Mucosa of stomach (tissue), 1 donor: ENCODE measurements at regions not wholly inside any gene's neighbourhood (a gene's known extent, or its start where the extent isn't known, plus 50 kb on each side); places are given as distances from the start of the nearest gene placed in this dataset.

Experiments used
- H3K27me3 ChIP-seq: one replicate; pipeline ENCODE4 v1.7.0; 2013; ENCODE audit warnings: mild to moderate bottlenecking, low read length; ENCODE audit not compliant: control insufficient read depth, insufficient read depth
- H3K36me3 ChIP-seq: one replicate; pipeline ENCODE4 v1.7.0; 2013; ENCODE audit warnings: low read length; ENCODE audit not compliant: control insufficient read depth, insufficient read depth
- H3K4me1 ChIP-seq: one replicate; pipeline ENCODE4 v1.7.0; 2013; ENCODE audit warnings: mild to moderate bottlenecking, low read length; ENCODE audit not compliant: control insufficient read depth, insufficient read depth
- H3K4me3 ChIP-seq: one replicate; pipeline ENCODE4 v1.7.0; 2013; ENCODE audit warnings: low read length
- H3K9ac ChIP-seq: one replicate; pipeline ENCODE4 v1.7.0; 2013; ENCODE audit warnings: mild to moderate bottlenecking, low read length, moderate library complexity
- H3K9me3 ChIP-seq: one replicate; pipeline ENCODE4 v1.7.0; 2013; ENCODE audit warnings: mild to moderate bottlenecking, low read length, moderate library complexity; ENCODE audit not compliant: control insufficient read depth
- donor health status: Pancreatic carcinoma.

- no peak overlapping the region for H3K4me3 ChIP-seq
- no peak overlapping the region for H3K9ac ChIP-seq
- H3K4me1 ChIP-seq, result no peaks in the 10 kb centered on the region
- H3K9me3 ChIP-seq, result no peaks in the 10 kb centered on the region
- no peaks in the 10 kb centered on the region for H3K27me3 ChIP-seq
- no peaks in the 10 kb centered on the region for H3K36me3 ChIP-seq
Measured at GRCh38 chr2:37825586-37825985, 99.5 kb upstream of the RMDN2 start.

GRCh38 chr2:37826611-37827010, 98.5 kb upstream of the RMDN2 start:
- H3K9ac ChIP-seq, result no peak overlapping the region
- H3K27me3 ChIP-seq, result no peaks in the 10 kb centered on the region
- H3K36me3 ChIP-seq, result no peaks in the 10 kb centered on the region
- H3K9me3 ChIP-seq, result no peaks in the 10 kb centered on the region
- H3K4me3 ChIP-seq, result no peak overlapping the region
- H3K4me1 ChIP-seq, result no peaks in the 10 kb centered on the region

GRCh38 chr2:37827455-37827854, 97.6 kb upstream of the RMDN2 start:
- Histone ChIP-seq H3K4me1 (no peaks in the 10 kb centered on the region), H3K36me3 (no peaks in the 10 kb centered on the region), H3K9me3 (no peaks in the 10 kb centered on the region), H3K9ac (no peak overlapping the region), H3K27me3 (no peaks in the 10 kb centered on the region), H3K4me3 (no peak overlapping the region)

DNA sequence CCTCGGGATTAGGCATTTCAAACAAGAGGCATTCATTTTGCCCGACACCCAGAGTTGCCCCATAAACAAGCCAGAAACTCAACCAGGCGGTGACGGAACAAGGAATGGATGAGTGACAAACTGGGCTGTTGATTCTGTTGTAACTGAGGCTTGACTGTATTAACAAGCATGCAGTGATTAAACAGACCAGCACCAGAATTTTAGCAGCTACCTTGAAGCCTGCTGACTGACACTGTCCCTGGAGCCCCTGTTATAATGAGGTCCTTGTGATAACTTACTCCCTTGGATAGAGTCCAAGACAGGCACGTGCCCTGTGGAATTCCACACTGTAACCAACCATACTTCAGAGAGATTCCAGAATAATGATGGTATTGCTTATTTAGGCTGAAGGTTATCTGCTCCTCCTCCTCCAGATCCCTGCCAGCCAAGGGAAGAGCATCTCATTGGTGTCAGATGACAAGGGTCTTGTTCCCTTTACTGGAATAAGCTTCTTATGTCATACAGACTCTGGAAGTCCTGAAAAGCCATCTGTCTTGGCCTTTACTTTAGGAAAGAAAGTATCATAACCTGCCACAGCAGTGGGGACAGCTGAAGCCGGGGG, 97.1 kb upstream of the RMDN2 start:
- H3K27me3 ChIP-seq, result no peaks in the 10 kb centered on the region
- H3K9ac ChIP-seq, result no peak overlapping the region
- no peaks in the 10 kb centered on the region for H3K4me1 ChIP-seq
- H3K4me3 ChIP-seq, result no peak overlapping the region
- no peaks in the 10 kb centered on the region for H3K36me3 ChIP-seq
- no peaks in the 10 kb centered on the region for H3K9me3 ChIP-seq

DNA sequence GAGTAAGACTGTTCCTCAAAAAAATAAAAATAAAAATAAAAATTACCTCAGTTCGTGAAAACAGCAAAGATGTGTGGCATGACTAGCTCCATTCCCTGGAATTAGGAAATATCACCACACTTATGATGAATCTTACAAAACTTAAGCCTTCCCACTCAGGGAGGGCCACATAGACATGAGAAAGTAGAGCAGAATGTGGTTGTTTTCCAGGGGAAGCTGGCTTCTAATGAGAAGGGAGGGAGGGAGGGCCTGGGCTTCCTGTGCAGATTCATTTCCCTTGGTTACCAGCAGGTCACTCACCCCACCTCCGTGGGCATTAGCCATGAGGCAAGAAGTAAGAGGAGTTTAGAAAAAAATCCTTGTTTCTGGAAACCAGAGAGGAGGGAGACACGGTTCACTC, 95.9 kb upstream of the RMDN2 start:
- no peaks in the 10 kb centered on the region for H3K27me3 ChIP-seq
- no peaks in the 10 kb centered on the region for H3K9me3 ChIP-seq
- no peak overlapping the region for H3K9ac ChIP-seq
- no peaks in the 10 kb centered on the region for H3K36me3 ChIP-seq
- no peaks in the 10 kb centered on the region for H3K4me1 ChIP-seq
- no peak overlapping the region for H3K4me3 ChIP-seq

DNA sequence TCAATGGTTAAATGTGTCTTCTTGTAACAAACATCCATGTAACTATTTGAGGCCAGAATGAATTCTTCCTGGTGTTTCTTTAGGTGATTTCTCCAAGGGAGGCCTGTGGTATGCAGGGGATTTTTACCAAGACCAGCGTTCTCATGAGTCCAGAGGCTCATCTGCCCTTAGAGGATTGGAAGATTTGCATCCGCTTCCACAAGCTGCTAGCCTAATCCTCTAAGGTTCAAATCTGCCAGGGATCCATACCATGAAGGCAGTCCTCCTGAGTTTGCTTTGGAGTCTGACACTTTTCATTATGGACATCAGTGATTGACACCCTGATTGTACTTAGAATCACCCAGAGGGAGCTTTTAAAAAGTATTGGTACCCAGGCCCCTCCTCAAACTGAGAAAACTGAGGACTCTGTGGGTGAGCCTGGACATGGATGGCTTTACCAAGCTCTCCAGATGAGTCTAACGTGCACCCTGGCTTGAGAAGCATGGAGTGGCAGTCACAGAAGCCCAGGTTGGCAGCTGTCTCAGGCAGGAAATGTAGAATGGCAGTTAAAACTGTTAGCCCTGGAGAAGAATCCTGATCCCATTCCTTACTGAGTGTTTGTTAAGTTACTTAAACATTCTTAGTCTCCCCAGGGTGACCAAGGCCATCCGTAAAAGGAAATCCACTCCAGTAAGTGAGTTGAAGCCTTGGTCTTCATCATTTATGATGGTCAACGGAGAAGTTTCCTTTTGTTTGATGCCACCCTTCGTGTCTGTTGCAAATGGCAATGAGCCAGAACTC, 95.3 kb upstream of the RMDN2 start:
- Histone ChIP-seq H3K9me3 (no peaks in the 10 kb centered on the region), H3K4me3 (no peak overlapping the region), H3K9ac (no peak overlapping the region), H3K36me3 (no peaks in the 10 kb centered on the region), H3K4me1 (no peaks in the 10 kb centered on the region), H3K27me3 (no peaks in the 10 kb centered on the region)

DNA sequence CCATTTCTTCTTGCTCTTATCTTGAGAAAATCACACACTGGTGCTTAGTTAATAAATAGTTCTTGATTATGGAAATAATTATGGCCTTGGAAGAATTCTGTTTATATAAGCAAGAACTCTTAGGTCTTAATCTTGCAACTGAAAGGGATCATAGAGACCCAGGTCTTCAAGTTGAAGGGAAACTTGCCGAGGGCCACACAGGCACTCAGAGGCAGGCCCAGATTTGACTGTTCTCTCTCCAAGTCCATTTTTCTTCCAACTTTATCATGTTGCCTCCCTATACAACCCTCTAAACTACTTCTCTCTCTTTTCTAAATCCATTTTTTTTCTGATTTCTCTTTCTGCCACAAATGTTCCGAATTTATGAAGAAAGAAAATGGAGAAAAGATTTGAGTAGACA, 94.5 kb upstream of the RMDN2 start:
- H3K27me3 ChIP-seq, result no peaks in the 10 kb centered on the region
- no peaks in the 10 kb centered on the region for H3K36me3 ChIP-seq
- no peak overlapping the region for H3K4me3 ChIP-seq
- no peaks in the 10 kb centered on the region for H3K4me1 ChIP-seq
- H3K9ac ChIP-seq, result no peak overlapping the region
- no peaks in the 10 kb centered on the region for H3K9me3 ChIP-seq

- H3K4me3 ChIP-seq, result no peak overlapping the region
- H3K36me3 ChIP-seq, result no peaks in the 10 kb centered on the region
- no peaks in the 10 kb centered on the region for H3K9me3 ChIP-seq
- H3K4me1 ChIP-seq, result no peaks in the 10 kb centered on the region
- no peak overlapping the region for H3K9ac ChIP-seq
- no peaks in the 10 kb centered on the region for H3K27me3 ChIP-seq
Measured at GRCh38 chr2:37831081-37831780, 93.9 kb upstream of the RMDN2 start.

- Histone ChIP-seq H3K9ac (no peak overlapping the region), H3K4me1 (no peaks in the 10 kb centered on the region), H3K27me3 (no peaks in the 10 kb centered on the region), H3K9me3 (no peaks in the 10 kb centered on the region), H3K36me3 (no peaks in the 10 kb centered on the region), H3K4me3 (no peak overlapping the region)
Measured at GRCh38 chr2:37832590-37833197, 92.4 kb upstream of the RMDN2 start.

- no peak overlapping the region for H3K4me3 ChIP-seq
- no peaks in the 10 kb centered on the region for H3K27me3 ChIP-seq
- H3K9ac ChIP-seq, result no peak overlapping the region
- no peaks in the 10 kb centered on the region for H3K4me1 ChIP-seq
- H3K36me3 ChIP-seq, result no peaks in the 10 kb centered on the region
- no peaks in the 10 kb centered on the region for H3K9me3 ChIP-seq
Measured at GRCh38 chr2:37833423-37833822, 91.7 kb upstream of the RMDN2 start.

GRCh38 chr2:37836270-37836669, 88.8 kb upstream of the RMDN2 start:
- Histone ChIP-seq H3K4me3 (no peak overlapping the region), H3K4me1 (no peaks in the 10 kb centered on the region), H3K36me3 (no peaks in the 10 kb centered on the region), H3K9ac (no peak overlapping the region), H3K9me3 (no peaks in the 10 kb centered on the region), H3K27me3 (no peaks in the 10 kb centered on the region)

DNA sequence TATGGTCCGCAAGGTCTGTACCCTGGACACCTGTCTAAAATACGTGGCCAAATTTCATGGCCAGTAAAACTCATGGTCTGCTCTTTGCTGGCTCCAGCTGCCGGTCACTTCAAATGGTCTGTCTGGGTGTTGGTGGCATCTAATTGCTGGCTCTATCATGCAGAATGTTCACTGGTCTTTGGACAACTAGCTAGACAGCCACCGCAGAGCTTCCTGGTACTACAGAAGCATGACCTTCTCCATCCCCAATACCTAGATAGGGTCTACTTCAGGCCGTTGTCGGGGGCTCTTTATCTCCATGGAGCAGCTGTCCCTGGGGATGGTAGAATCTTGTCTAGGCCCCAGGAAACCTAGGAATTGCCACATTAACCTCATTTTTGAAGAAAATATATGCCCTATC, 88.4 kb upstream of the RMDN2 start:
- Histone ChIP-seq H3K27me3 (no peaks in the 10 kb centered on the region), H3K9ac (no peak overlapping the region), H3K9me3 (no peaks in the 10 kb centered on the region), H3K4me3 (no peak overlapping the region), H3K36me3 (no peaks in the 10 kb centered on the region), H3K4me1 (no peaks in the 10 kb centered on the region)
